Muscle layer of colon (tissue), 2 donors: ENCODE measurements at regions not wholly inside any gene's neighbourhood (a gene's known extent, or its start where the extent isn't known, plus 50 kb on each side); places are given as distances from the start of the nearest gene placed in this dataset.

Experiments
- H3K27ac ChIP-seq: one replicate; pipeline ENCODE4 v1.7.0; 2013; ENCODE audit warnings: low read depth, mild to moderate bottlenecking, low read length, moderate library complexity
- H3K27me3 ChIP-seq, 2 donors: one replicate each; pipeline ENCODE4 v1.7.0; 2013; ENCODE audit warnings: low read length in 2 of 2, mild to moderate bottlenecking in 2 of 2; ENCODE audit not compliant: insufficient read depth in 2 of 2, control insufficient read depth in 1 of 2
- H3K36me3 ChIP-seq: one replicate; pipeline ENCODE4 v1.7.0; 2013; ENCODE audit warnings: mild to moderate bottlenecking, low read length; ENCODE audit not compliant: insufficient read depth
- H3K4me1 ChIP-seq: one replicate; pipeline ENCODE4 v1.7.0; 2013; ENCODE audit warnings: mild to moderate bottlenecking, low read length; ENCODE audit not compliant: insufficient read depth
- H3K4me3 ChIP-seq, 2 donors: one replicate each; pipeline ENCODE4 v1.7.0; 2013; ENCODE audit warnings: low read length in 2 of 2, low read depth in 1 of 2, mild to moderate bottlenecking in 1 of 2, moderate library complexity in 1 of 2
- H3K9ac ChIP-seq: one replicate; pipeline ENCODE4 v1.7.0; 2013; ENCODE audit warnings: low read length
- H3K9me3 ChIP-seq: one replicate; pipeline ENCODE4 v1.7.0; 2013; ENCODE audit warnings: mild to moderate bottlenecking, low read length
- donor health status: abdominal sarcoma.
- donor health status: Adenocarcinoma of cecum.

DNA sequence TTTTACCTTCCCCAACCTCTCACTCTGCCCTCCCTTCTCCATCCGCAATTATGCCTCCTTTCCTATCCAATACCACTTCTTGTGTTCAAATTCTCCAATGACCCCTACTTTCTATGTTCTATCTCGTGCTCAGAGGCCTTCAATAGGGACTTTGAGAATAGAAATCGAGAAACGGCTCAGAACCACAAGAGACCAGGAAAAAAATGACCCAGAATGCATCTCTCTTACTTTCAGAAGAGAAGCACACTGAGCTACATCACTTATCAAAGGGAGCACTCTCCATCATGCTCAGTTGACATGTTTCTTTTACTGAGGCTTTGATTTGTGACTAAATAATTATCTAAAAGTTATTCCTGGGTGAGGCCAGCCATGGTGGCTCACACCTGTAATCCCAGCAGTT is 162.4 kb upstream of the PRICKLE2 start:
- no peaks in the 10 kb centered on the region for H3K9me3 ChIP-seq
- H3K9ac ChIP-seq = no peak overlapping the region
- H3K4me1 ChIP-seq = no peaks in the 10 kb centered on the region
- H3K4me3 ChIP-seq = no peak overlapping the region
- H3K27me3 ChIP-seq = no peaks in the 10 kb centered on the region
- H3K27ac ChIP-seq = no peak overlapping the region
- H3K36me3 ChIP-seq = no peaks in the 10 kb centered on the region

DNA sequence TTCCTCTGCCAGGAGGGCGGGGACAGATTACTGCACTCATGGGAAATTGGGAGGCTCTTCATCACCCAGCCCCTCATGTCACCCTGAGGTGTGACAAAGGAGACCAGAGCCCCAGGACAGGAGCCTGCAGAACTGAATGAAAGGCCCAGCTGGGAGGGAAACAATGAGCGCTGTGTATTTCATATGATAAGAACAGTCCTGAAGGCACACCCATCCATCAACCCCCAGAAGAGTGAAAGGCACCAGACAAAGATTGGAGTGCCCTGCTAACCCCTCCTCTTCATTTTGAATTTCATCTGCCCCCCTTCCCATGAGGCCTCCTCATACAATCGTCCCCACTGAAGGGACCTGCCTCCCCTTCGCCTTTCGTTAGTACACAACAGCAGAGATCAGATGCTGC is 160.0 kb upstream of the PRICKLE2 start:
- no peak overlapping the region for H3K4me3 ChIP-seq
- no peaks in the 10 kb centered on the region for H3K9me3 ChIP-seq
- H3K9ac ChIP-seq = no peak overlapping the region
- no peaks in the 10 kb centered on the region for H3K36me3 ChIP-seq
- peaks cover 5% of the 10 kb centered on the region for H3K4me1 ChIP-seq
- no peaks in the 10 kb centered on the region for H3K27me3 ChIP-seq
- H3K27ac ChIP-seq = no peak overlapping the region

- Histone ChIP-seq H3K9ac (no peak overlapping the region), H3K36me3 (no peaks in the 10 kb centered on the region), H3K27ac (no peak overlapping the region), H3K4me3 (no peak overlapping the region), H3K9me3 (no peaks in the 10 kb centered on the region), H3K4me1 (peaks cover 5% of the 10 kb centered on the region), H3K27me3 (no peaks in the 10 kb centered on the region)
Measured at GRCh38 chr3:64384561-64384960, 159.3 kb upstream of the PRICKLE2 start.

DNA sequence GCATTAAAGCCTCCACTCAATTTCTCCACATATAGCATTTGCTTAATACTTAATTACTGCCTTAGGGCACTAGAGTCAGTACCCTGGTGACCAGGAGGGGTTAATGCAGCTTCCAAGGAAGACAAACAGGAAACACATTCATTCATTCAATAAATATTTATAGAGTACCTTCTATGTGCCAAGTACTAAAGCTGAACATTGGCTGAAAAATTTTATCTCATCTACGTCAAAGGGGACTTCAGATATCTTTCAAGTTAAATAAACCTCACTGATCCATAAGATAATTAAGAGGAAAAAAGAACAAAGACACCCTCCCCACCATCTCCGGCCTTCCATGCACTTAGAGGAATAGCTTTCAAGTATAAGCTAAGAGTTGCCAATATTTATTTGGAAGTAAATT is 156.9 kb upstream of the PRICKLE2 start:
- Histone ChIP-seq H3K27ac (no peak overlapping the region), H3K4me3 (no peak overlapping the region), H3K36me3 (no peaks in the 10 kb centered on the region), H3K4me1 (peaks cover 5% of the 10 kb centered on the region), H3K9me3 (no peaks in the 10 kb centered on the region), H3K27me3 (no peaks in the 10 kb centered on the region), H3K9ac (no peak overlapping the region)

GRCh38 chr3:64381367-64381766 is 156.1 kb upstream of the PRICKLE2 start:
- peaks cover 5% of the 10 kb centered on the region for H3K4me1 ChIP-seq
- H3K9me3 ChIP-seq = no peaks in the 10 kb centered on the region
- H3K27me3 ChIP-seq = no peaks in the 10 kb centered on the region
- no peak overlapping the region for H3K9ac ChIP-seq
- H3K4me3 ChIP-seq = no peak overlapping the region
- H3K36me3 ChIP-seq = no peaks in the 10 kb centered on the region
- no peak overlapping the region for H3K27ac ChIP-seq

DNA sequence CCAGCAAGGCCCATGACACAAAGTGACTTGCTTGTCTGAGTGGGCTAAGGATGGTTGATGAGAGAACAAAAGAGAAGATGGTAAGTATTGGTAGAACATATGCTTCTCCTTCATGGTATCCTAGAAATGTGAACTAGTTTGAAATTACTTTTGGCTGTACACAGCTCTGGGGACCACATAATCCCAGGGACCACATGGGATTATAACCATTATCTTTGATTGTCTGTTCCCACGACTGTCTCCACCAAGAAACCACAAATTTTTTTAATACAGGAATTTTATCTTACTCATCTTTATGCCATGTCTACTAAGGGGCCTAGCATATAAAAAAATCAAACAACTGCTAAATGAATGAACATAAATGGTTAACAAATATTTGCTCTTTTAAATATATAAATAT is 155.3 kb upstream of the PRICKLE2 start:
- Histone ChIP-seq H3K9me3 (no peaks in the 10 kb centered on the region), H3K27ac (no peak overlapping the region), H3K36me3 (no peaks in the 10 kb centered on the region), H3K9ac (no peak overlapping the region), H3K27me3 (no peaks in the 10 kb centered on the region), H3K4me1 (peaks cover 5% of the 10 kb centered on the region), H3K4me3 (no peak overlapping the region)

- Histone ChIP-seq H3K27me3 (no peaks in the 10 kb centered on the region), H3K9me3 (no peaks in the 10 kb centered on the region), H3K9ac (no peak overlapping the region), H3K4me3 (no peak overlapping the region), H3K36me3 (no peaks in the 10 kb centered on the region), H3K27ac (no peak overlapping the region), H3K4me1 (peaks cover 5% of the 10 kb centered on the region)
Measured at GRCh38 chr3:64379221-64379620, 154.0 kb upstream of the PRICKLE2 start.

GRCh38 chr3:64377942-64378341 is 152.7 kb upstream of the PRICKLE2 start:
- Histone ChIP-seq H3K27me3 (no peaks in the 10 kb centered on the region), H3K4me3 (no peak overlapping the region), H3K9me3 (no peaks in the 10 kb centered on the region), H3K36me3 (no peaks in the 10 kb centered on the region), H3K4me1 (peaks cover 5% of the 10 kb centered on the region), H3K27ac (no peak overlapping the region), H3K9ac (no peak overlapping the region)

GRCh38 chr3:64375737-64376136 is 150.5 kb upstream of the PRICKLE2 start:
- no peaks in the 10 kb centered on the region for H3K4me1 ChIP-seq
- H3K27me3 ChIP-seq = no peaks in the 10 kb centered on the region
- no peaks in the 10 kb centered on the region for H3K9me3 ChIP-seq
- no peaks in the 10 kb centered on the region for H3K36me3 ChIP-seq
- H3K4me3 ChIP-seq = no peak overlapping the region
- no peak overlapping the region for H3K9ac ChIP-seq
- no peak overlapping the region for H3K27ac ChIP-seq

GRCh38 chr3:64369390-64369789 is 144.1 kb upstream of the PRICKLE2 start:
- no peaks in the 10 kb centered on the region for H3K9me3 ChIP-seq
- H3K27me3 ChIP-seq = no peaks in the 10 kb centered on the region
- H3K4me3 ChIP-seq = no peak overlapping the region
- H3K4me1 ChIP-seq = peaks cover 7% of the 10 kb centered on the region
- no peak overlapping the region for H3K27ac ChIP-seq
- no peak overlapping the region for H3K9ac ChIP-seq
- no peaks in the 10 kb centered on the region for H3K36me3 ChIP-seq

GRCh38 chr3:64368257-64369020 is 143.2 kb upstream of the PRICKLE2 start:
- H3K9me3 ChIP-seq = no peaks in the 10 kb centered on the region
- H3K27me3 ChIP-seq = no peaks in the 10 kb centered on the region
- H3K9ac ChIP-seq = no peak overlapping the region
- H3K27ac ChIP-seq = no peak overlapping the region
- no peak overlapping the region for H3K4me3 ChIP-seq
- H3K4me1 ChIP-seq = peaks cover 7% of the 10 kb centered on the region
- H3K36me3 ChIP-seq = no peaks in the 10 kb centered on the region

DNA sequence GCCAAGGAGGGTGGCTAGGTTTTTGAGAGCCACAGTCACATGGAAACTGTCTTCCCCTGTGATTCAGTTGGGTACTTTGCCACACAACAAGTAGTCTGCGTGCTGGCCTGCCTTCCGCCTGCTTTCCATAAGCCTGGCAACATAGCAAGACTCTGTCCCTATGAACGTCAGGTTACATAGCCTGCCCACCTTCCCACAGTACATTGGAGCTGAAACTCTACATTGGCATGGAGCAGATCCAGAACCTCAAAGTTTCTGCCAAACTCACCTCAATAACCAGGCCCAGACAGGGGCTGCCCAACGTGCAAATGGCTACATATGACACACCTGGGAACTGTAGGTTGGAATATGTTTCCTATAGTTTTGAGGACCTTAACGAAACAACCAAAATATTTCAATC is 140.6 kb upstream of the PRICKLE2 start:
- no peaks in the 10 kb centered on the region for H3K36me3 ChIP-seq
- H3K9ac ChIP-seq = no peak overlapping the region

More for the DNA sequence above, 140.6 kb upstream of the PRICKLE2 start:
- Histone ChIP-seq H3K27ac (no peak overlapping the region), H3K9me3 (no peaks in the 10 kb centered on the region), H3K27me3 (no peaks in the 10 kb centered on the region), H3K4me3 (no peak overlapping the region), H3K4me1 (peaks cover 7% of the 10 kb centered on the region)
